BE2C (cell line): ENCODE measurements at regions not wholly inside any gene's neighbourhood (a gene's known extent, or its start where the extent isn't known, plus 50 kb on each side); places are given as distances from the start of the nearest gene placed in this dataset.

Source experiments
- DNase-seq: peaks from one replicate; pipeline ENCODE4 v3.0.0-alpha.2; 2020
- H3K27me3 ChIP-seq: fragments of 250-450 bp; sonication (Bioruptor Pico); 2 replicates; pipeline ENCODE4 v1.5.1; 2020; ENCODE audit warnings: mild to moderate bottlenecking
- H3K36me3 ChIP-seq: fragments of 250-450 bp; sonication (Bioruptor Pico); 2 replicates; pipeline ENCODE4 v1.5.1; 2020; ENCODE audit warnings: mild to moderate bottlenecking
- H3K4me1 ChIP-seq: fragments of 250-450 bp; sonication (Bioruptor Pico); 2 replicates; pipeline ENCODE4 v1.5.1; 2020
- H3K4me3 ChIP-seq: 2 replicates; pipeline ENCODE4 v1.5.1; 2011; ENCODE audit warnings: low read depth, low read length
- H3K9me3 ChIP-seq: fragments of 250-450 bp; sonication (Bioruptor Pico); 2 replicates; pipeline ENCODE4 v1.5.1; 2020
- CTCF ChIP-seq: IDR thresholded peaks from 2 replicates; pipeline ENCODE4 v1.5.1; 2012; ENCODE audit warnings: mild to moderate bottlenecking, low read depth, low read length

- H3K27me3 ChIP-seq: no peaks in the 10 kb centered on the region
- TF ChIP-seq CTCF: no peak
- DNase-seq: no peak
Observed at GRCh38 chr20:22315073-22315472, 269.3 kb downstream of the FOXA2 start.

DNA sequence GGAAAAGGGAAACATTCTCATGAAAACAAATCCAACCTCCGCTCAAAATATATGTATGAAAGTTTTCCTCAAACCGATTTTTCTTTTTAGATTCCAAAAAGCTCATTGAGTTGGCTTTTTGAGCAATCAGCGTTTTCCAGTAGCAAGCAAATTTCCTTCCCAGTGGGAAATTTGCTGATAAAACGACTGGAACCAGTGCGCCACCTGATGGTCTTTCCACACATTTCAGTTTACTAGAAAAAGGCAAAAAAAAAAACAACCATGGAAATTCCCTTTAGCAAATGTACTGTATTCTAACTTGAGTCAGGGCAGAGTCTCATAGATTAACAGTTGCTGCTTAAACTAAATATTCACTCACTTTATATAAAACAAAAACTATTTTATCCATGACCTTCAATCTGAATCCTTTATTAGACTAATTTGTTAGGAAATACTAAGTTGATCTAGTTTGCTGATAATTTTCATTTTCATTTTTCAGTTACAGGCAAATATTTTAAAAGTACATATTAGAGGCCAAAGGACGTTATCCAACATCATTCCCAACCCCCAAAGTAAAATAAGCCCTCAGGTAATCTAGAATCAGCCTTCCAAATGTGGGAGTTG, 271.5 kb downstream of the FOXA2 start:
- peak; percentile 63 for TF ChIP-seq CTCF
- Histone ChIP-seq H3K4me3 (no peak overlapping the region), H3K36me3 (no peaks in the 10 kb centered on the region), H3K27me3 (no peaks in the 10 kb centered on the region), H3K4me1 (no peaks in the 10 kb centered on the region), H3K9me3 (no peaks in the 10 kb centered on the region)
- peak; percentile 25 for DNase-seq

More at GRCh38 chr20:22315073-22315472, 269.3 kb downstream of the FOXA2 start:
- Histone ChIP-seq H3K4me1 (no peaks in the 10 kb centered on the region), H3K4me3 (no peak overlapping the region), H3K9me3 (no peaks in the 10 kb centered on the region), H3K36me3 (no peaks in the 10 kb centered on the region)

- no peaks in the 10 kb centered on the region for H3K36me3 ChIP-seq
- no peaks in the 10 kb centered on the region for H3K27me3 ChIP-seq
- no peaks in the 10 kb centered on the region for H3K4me1 ChIP-seq
- H3K4me3 ChIP-seq: no peak overlapping the region
- DNase-seq: no peak
- TF ChIP-seq CTCF: no peak
- H3K9me3 ChIP-seq: no peaks in the 10 kb centered on the region
Observed at GRCh38 chr20:22308934-22309333, 275.4 kb downstream of the FOXA2 start.

DNA sequence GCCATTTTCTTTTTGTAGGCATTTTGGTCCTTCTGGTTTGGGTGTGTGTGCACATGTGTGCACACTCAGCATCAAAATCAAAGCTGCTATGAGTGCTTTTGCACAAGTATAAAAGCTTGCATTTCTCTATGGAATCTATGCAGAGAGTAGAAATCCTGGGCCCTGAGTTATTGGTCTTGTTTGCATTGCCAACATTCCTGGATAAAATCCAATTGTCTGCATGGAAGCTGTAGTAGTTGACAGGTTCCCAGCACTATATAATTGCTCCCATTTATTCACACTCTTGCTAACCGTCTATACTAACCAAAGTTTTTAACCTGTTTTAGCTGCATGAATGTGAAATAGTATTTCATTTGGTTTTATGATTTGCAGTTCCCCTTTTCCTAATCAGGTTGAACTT, 277.0 kb downstream of the FOXA2 start:
- H3K27me3 ChIP-seq: no peaks in the 10 kb centered on the region
- H3K4me3 ChIP-seq: no peak overlapping the region
- H3K4me1 ChIP-seq: no peaks in the 10 kb centered on the region
- H3K9me3 ChIP-seq: no peaks in the 10 kb centered on the region
- no peak for DNase-seq
- H3K36me3 ChIP-seq: no peaks in the 10 kb centered on the region
- TF ChIP-seq CTCF: no peak

- H3K36me3 ChIP-seq: no peaks in the 10 kb centered on the region
- H3K4me3 ChIP-seq: no peak overlapping the region
- no peak for DNase-seq
- H3K9me3 ChIP-seq: no peaks in the 10 kb centered on the region
- no peak for TF ChIP-seq CTCF
- no peaks in the 10 kb centered on the region for H3K27me3 ChIP-seq
- H3K4me1 ChIP-seq: no peaks in the 10 kb centered on the region
Observed at GRCh38 chr20:22305381-22305780, 279.0 kb downstream of the FOXA2 start.

GRCh38 chr20:22303523-22303922, 280.8 kb downstream of the FOXA2 start:
- no peak overlapping the region for H3K4me3 ChIP-seq
- no peaks in the 10 kb centered on the region for H3K27me3 ChIP-seq
- H3K36me3 ChIP-seq: no peaks in the 10 kb centered on the region
- peak; percentile 30 for TF ChIP-seq CTCF
- H3K9me3 ChIP-seq: no peaks in the 10 kb centered on the region
- no peaks in the 10 kb centered on the region for H3K4me1 ChIP-seq
- DNase-seq: no peak
